HAP-1 (cell line): ENCODE measurements at regions not wholly inside any gene's neighbourhood (a gene's known extent, or its start where the extent isn't known, plus 50 kb on each side); places are given as distances from the start of the nearest gene placed in this dataset.

ENCODE experiments used
- DNase-seq, 2 experiments: peaks; one replicate each; pipeline ENCODE4 v3.0.0-alpha.2; 2016 to 2020; ENCODE audit warnings: low spot score in 2 of 2
- H3K27me3 ChIP-seq: fragments of 250-450 bp; sonication (Bioruptor Pico); 2 replicates; pipeline ENCODE4 v1.5.1; 2020; ENCODE audit warnings: low read depth, mild to moderate bottlenecking, moderate library complexity
- H3K36me3 ChIP-seq: fragments of 250-450 bp; sonication (Bioruptor Pico); replicated peaks from 2 replicates; pipeline ENCODE4 v1.5.1; 2020; ENCODE audit warnings: mild to moderate bottlenecking
- H3K4me1 ChIP-seq: fragments of 250-450 bp; sonication (Bioruptor Pico); 2 replicates; pipeline ENCODE4 v1.5.1; 2020; ENCODE audit warnings: mild to moderate bottlenecking
- H3K4me3 ChIP-seq: fragments of 250-450 bp; sonication (Bioruptor Pico); 2 replicates; pipeline ENCODE4 v1.5.1; 2020; ENCODE audit warnings: mild to moderate bottlenecking, moderate library complexity
- H3K9me3 ChIP-seq: fragments of 250-450 bp; sonication (Bioruptor Pico); 2 replicates; pipeline ENCODE4 v1.5.1; 2020; ENCODE audit warnings: mild to moderate bottlenecking, moderate library complexity
- in situ Hi-C: fragments of 300-500 bp; cut with MboI; formaldehyde crosslinking; loops from 3 replicates; pipeline ENCODE4 v1.14.3; 2020; ENCODE audit warnings: low sequenced_read_pairs, inconsistent platforms, mixed read lengths

- no peaks in the 10 kb centered on the region for H3K4me1 ChIP-seq
- DNase-seq: peak in 1 of 2 experiments; percentile 1
- in situ Hi-C loops: no loop called here
- H3K4me3 ChIP-seq: no peak overlapping the region
- no peaks in the 10 kb centered on the region for H3K36me3 ChIP-seq
- no peaks in the 10 kb centered on the region for H3K9me3 ChIP-seq
- H3K27me3 ChIP-seq: no peaks in the 10 kb centered on the region
Measured at GRCh38 chrY:10200065-10200464, 672.4 kb downstream of the TSPY10 start.
